ENCODE measurements at regions not wholly inside any gene's neighbourhood (a gene's known extent, or its start where the extent isn't known, plus 50 kb on each side); places are given as distances from the start of the nearest gene placed in this dataset.

DNA sequence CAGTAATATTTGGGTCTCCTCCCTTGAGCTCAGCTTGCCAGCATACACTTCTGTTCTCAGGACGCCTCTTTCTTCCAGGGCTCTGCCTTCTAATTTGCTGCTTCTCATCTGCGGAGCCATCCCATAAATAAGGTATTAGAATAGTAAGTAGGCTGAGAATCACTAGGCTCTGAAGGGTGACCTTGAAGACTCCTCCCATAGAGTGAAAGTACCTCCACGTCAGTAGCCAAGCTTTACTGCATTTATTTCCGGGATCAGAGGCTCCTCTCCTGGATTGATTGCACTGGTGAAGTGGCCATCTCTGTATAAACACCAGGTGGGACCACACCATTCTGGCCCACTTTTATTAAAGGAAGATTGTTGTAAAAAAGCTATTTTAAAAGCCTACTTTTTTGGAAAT is 315.5 kb downstream of the FAT3 start:
- H3K9me3 ChIP-seq = no peaks in the 10 kb centered on the region
- no peaks in the 10 kb centered on the region for H3K4me1 ChIP-seq
- no peak for DNase-seq
- no peak overlapping the region for H3K4me3 ChIP-seq (ENCODE audit: low read depth, low read length)
- TF ChIP-seq, protein P1, sequence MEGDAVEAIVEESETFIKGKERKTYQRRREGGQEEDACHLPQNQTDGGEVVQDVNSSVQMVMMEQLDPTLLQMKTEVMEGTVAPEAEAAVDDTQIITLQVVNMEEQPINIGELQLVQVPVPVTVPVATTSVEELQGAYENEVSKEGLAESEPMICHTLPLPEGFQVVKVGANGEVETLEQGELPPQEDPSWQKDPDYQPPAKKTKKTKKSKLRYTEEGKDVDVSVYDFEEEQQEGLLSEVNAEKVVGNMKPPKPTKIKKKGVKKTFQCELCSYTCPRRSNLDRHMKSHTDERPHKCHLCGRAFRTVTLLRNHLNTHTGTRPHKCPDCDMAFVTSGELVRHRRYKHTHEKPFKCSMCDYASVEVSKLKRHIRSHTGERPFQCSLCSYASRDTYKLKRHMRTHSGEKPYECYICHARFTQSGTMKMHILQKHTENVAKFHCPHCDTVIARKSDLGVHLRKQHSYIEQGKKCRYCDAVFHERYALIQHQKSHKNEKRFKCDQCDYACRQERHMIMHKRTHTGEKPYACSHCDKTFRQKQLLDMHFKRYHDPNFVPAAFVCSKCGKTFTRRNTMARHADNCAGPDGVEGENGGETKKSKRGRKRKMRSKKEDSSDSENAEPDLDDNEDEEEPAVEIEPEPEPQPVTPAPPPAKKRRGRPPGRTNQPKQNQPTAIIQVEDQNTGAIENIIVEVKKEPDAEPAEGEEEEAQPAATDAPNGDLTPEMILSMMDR (IDR thresholded peaks at IDR 0.05; ENCODE audit: low read depth, low read length) = no peak
- no peaks in the 10 kb centered on the region for H3K27me3 ChIP-seq
- H3K36me3 ChIP-seq = no peaks in the 10 kb centered on the region

DNA sequence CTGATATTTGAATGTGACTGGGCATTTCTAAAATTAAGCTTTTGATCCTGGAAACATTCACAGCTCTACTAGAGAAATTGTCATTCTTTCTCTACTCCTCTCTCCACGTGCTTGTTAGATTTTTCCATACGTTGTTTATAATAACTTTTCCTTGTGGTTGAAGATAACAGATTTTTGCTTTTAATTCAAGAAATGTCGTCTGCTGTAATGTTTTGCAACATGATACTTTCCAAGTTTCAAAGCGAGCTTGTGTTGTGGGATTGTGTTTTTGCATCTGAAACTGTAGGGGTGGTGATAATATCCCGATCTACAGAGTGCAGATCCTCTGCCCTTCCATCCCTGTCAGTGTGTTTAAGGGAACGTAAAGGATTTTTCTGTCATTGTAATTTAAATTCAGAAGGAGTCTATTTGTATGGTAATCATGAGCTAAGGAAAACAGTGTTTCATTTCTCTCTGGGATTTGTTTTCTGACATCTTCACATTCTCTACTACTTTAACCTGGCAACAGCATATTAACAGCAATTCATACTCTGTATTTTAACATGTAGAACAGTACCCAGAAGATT is 321.4 kb downstream of the FAT3 start:
- no peak overlapping the region for H3K4me3 ChIP-seq (ENCODE audit: low read depth, low read length)
- H3K4me1 ChIP-seq = no peaks in the 10 kb centered on the region
- H3K9me3 ChIP-seq = no peaks in the 10 kb centered on the region
- no peaks in the 10 kb centered on the region for H3K36me3 ChIP-seq
- no peak for DNase-seq
- no peaks in the 10 kb centered on the region for H3K27me3 ChIP-seq
- TF ChIP-seq, protein P1 (IDR thresholded peaks at IDR 0.05; ENCODE audit: low read depth, low read length) = no peak

DNA sequence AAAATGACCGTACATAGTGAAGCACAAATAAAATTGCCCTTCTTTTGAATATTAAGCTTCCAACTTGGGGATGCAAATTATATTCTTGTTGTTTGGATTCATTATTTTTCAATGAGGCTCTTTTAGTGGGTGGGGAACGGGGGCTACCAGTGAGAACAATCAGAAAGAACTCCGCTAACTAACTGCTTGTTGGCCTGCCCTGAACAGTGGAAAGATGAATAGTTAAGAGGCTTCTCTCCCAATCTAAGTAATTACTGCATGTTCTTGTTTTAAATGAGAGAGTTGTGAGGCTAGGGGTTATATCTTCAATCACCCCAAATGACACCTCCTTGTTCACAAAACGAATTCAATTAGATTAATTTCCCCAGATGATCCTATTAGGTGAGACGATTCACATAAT is 322.0 kb downstream of the FAT3 start:
- Histone ChIP-seq H3K4me3 (ENCODE audit: low read depth, low read length) (no peak overlapping the region), H3K4me1 (no peaks in the 10 kb centered on the region), H3K27me3 (no peaks in the 10 kb centered on the region), H3K9me3 (no peaks in the 10 kb centered on the region), H3K36me3 (no peaks in the 10 kb centered on the region)
- TF ChIP-seq, protein P1 (IDR thresholded peaks at IDR 0.05; ENCODE audit: low read depth, low read length) = no peak
- no peak for DNase-seq

DNA sequence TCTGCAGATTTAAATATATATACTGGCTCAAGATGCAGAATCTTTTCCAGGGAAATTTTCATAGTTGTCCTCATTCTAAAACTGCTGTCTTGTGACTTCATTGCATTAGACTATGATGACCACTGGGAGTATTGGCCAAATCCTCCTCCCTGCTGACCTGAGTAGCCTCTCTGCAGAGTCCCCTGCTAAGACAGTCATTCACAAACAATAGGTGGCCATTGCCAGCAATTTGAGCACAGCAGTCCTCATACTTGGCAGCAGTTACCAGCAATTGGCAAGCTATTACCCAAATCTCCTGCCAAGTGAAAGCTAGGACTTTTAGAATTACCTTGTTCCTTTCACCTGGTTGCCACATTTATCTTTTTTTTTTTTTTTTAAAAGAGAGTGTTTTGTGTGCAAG is 325.8 kb downstream of the FAT3 start:
- DNase-seq = no peak
- H3K36me3 ChIP-seq = no peaks in the 10 kb centered on the region
- H3K4me1 ChIP-seq = no peaks in the 10 kb centered on the region
- TF ChIP-seq, protein P1 (IDR thresholded peaks at IDR 0.05; ENCODE audit: low read depth, low read length) = no peak
- H3K9me3 ChIP-seq = no peaks in the 10 kb centered on the region
- H3K4me3 ChIP-seq (ENCODE audit: low read depth, low read length) = no peak overlapping the region
- H3K27me3 ChIP-seq = no peaks in the 10 kb centered on the region

DNA sequence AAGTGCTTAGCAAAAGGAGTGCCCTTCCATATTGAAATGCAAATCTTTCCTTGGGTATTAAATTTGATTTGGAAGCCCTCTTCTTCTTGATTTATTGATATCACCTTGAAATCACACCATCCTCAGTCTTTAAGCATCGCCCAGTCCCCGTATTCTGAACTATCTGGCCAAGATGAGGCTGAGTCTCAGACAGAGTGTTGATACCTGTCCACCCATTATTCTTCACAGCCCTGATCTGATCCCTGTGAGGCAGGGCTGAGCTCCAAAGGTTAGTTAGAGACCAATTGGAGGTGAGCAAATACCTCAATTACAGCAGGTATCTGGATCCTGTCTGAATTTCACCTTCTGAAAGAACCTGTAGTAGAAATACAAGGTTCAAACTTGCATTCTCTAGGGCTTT is 326.3 kb downstream of the FAT3 start:
- H3K4me3 ChIP-seq (ENCODE audit: low read depth, low read length) = no peak overlapping the region
- no peaks in the 10 kb centered on the region for H3K27me3 ChIP-seq
- no peaks in the 10 kb centered on the region for H3K9me3 ChIP-seq
- no peaks in the 10 kb centered on the region for H3K4me1 ChIP-seq
- no peak for DNase-seq
- TF ChIP-seq, protein P1 (IDR thresholded peaks at IDR 0.05; ENCODE audit: low read depth, low read length) = no peak
- H3K36me3 ChIP-seq = no peaks in the 10 kb centered on the region

DNA sequence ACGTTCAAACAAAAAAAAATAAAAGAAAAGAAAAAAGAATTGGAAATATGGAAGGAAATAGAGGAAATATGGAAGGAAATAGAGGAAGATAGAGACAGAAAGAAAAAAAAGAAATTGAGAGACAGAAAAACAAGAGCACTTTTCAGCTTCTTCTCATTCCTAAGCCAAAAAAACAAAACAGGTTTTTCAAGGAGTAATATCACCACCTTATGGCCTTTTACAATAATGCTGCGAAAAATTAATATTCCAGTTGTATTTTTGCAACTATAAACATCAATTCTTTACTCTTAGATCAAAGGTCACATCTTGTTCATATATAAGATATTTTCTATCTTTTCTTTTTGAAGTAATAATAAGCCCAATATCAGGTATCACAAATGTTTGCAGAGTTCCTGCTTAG is 328.3 kb downstream of the FAT3 start:
- H3K9me3 ChIP-seq = no peaks in the 10 kb centered on the region
- no peak overlapping the region for H3K4me3 ChIP-seq (ENCODE audit: low read depth, low read length)
- no peaks in the 10 kb centered on the region for H3K27me3 ChIP-seq
- TF ChIP-seq, protein P1 (IDR thresholded peaks at IDR 0.05; ENCODE audit: low read depth, low read length) = peak; percentile 20; the same call in 1 of the 2 replicates
- H3K36me3 ChIP-seq = no peaks in the 10 kb centered on the region
- H3K4me1 ChIP-seq = peaks cover 6% of the 10 kb centered on the region; the same call in 1 of the 2 replicates
- DNase-seq = no peak
